Liver (tissue), 8 donors: ENCODE measurements at regions not wholly inside any gene's neighbourhood (a gene's known extent, or its start where the extent isn't known, plus 50 kb on each side); places are given as distances from the start of the nearest gene placed in this dataset.

ENCODE experiments used
- DNase-seq: peaks from one replicate; pipeline ENCODE4 v3.0.0-alpha.2; 2017; ENCODE audit warnings: low spot score
- H3K27ac ChIP-seq, 2 donors: one replicate each; pipeline ENCODE4 v1.7.0; 2013; ENCODE audit warnings: inconsistent platforms in 2 of 2, low read length in 2 of 2, control low read depth in 1 of 2, low read depth in 1 of 2, mild to moderate bottlenecking in 1 of 2
- H3K27me3 ChIP-seq, 4 donors: one replicate each; pipeline versions ENCODE4 v1.6.1 to v1.7.0; 2013; ENCODE audit warnings: low read length in 3 of 4, inconsistent platforms in 1 of 4, mild to moderate bottlenecking in 1 of 4, moderate library complexity in 1 of 4; ENCODE audit not compliant: control insufficient read depth in 4 of 4, insufficient read depth in 4 of 4
- H3K36me3 ChIP-seq, 4 donors: one replicate each; pipeline versions ENCODE4 v1.6.1 to v1.7.0; 2013; ENCODE audit warnings: low read length in 3 of 4, mild to moderate bottlenecking in 3 of 4, low read depth in 1 of 4, moderate library complexity in 1 of 4; ENCODE audit not compliant: control insufficient read depth in 4 of 4, insufficient read depth in 3 of 4
- H3K4me1 ChIP-seq, 4 donors: one replicate each; pipeline versions ENCODE4 v1.6.1 to v1.7.0; 2013; ENCODE audit warnings: low read length in 3 of 4, mild to moderate bottlenecking in 3 of 4, moderate library complexity in 1 of 4; ENCODE audit not compliant: control insufficient read depth in 4 of 4, insufficient read depth in 4 of 4
- H3K4me3 ChIP-seq, 3 donors: one replicate each; pipeline versions ENCODE4 v1.6.1 to v1.7.0; 2013; ENCODE audit warnings: low read length in 3 of 3, control low read depth in 1 of 3, low read depth in 1 of 3, mild to moderate bottlenecking in 1 of 3
- H3K9ac ChIP-seq, 2 donors: one replicate each; pipeline ENCODE4 v1.7.0; 2013; ENCODE audit warnings: low read length in 2 of 2, mild to moderate bottlenecking in 2 of 2, moderate library complexity in 2 of 2, control low read depth in 1 of 2, low read depth in 1 of 2
- H3K9me3 ChIP-seq, 4 donors: one replicate each; pipeline versions ENCODE4 v1.6.1 to v1.7.0; 2013; ENCODE audit warnings: low read length in 3 of 4; ENCODE audit not compliant: control insufficient read depth in 4 of 4
- EGR1 ChIP-seq, 2 donors: IDR thresholded peaks; 2 replicates each; pipeline ENCODE4 v1.6.1; 2016 to 2018; ENCODE audit warnings: antibody characterized with exemption in 2 of 2, low read depth in 2 of 2
- FOXA1 ChIP-seq: IDR thresholded peaks from 2 replicates; pipeline ENCODE4 v1.6.1; 2016; ENCODE audit warnings: antibody characterized with exemption
- FOXA2 ChIP-seq: IDR thresholded peaks from 2 replicates; pipeline ENCODE4 v1.6.1; 2016; ENCODE audit warnings: antibody characterized with exemption
- GABPA ChIP-seq, 2 donors: IDR thresholded peaks in 1 of 2; conservative IDR thresholded peaks in 1 of 2; 2 replicates each; pipeline ENCODE4 v1.6.1; 2016; ENCODE audit warnings: antibody characterized with exemption in 2 of 2, mild to moderate bottlenecking in 1 of 2, moderate library complexity in 1 of 2
- JUND ChIP-seq, 2 donors: IDR thresholded peaks; 2 replicates each; pipeline ENCODE4 v1.6.1; 2016; ENCODE audit warnings: antibody characterized with exemption in 2 of 2
- NR2F2 ChIP-seq: IDR thresholded peaks from 2 replicates; pipeline ENCODE4 v1.6.1; 2016; ENCODE audit warnings: antibody characterized with exemption
- RAD21 ChIP-seq, 2 donors: IDR thresholded peaks; 2 replicates each; pipeline ENCODE4 v1.6.1; 2016; ENCODE audit warnings: antibody characterized with exemption in 2 of 2, mild to moderate bottlenecking in 2 of 2
- RXRA ChIP-seq, 2 donors: IDR thresholded peaks; 2 replicates each; pipeline ENCODE4 v1.6.1; 2017 to 2018; ENCODE audit warnings: antibody characterized with exemption in 2 of 2, mild to moderate bottlenecking in 1 of 2
- TAF1 ChIP-seq: conservative IDR thresholded peaks from 2 replicates; pipeline ENCODE4 v1.6.1; 2016; ENCODE audit warnings: antibody characterized with exemption, mild to moderate bottlenecking
- YY1 ChIP-seq: IDR thresholded peaks from 2 replicates; pipeline ENCODE4 v1.6.1; 2016; ENCODE audit warnings: antibody characterized with exemption, mild to moderate bottlenecking
- WGBS: extraction: QIAGEN DNeasy Blood & Tissue Kit; methylation state at CpG from one replicate; pipeline ENCODE4 v1.1.7; 2013; 5-methylcytosine and 5-hydroxymethylcytosine counted together
- TF ChIP-seq, protein P1 (sequence below): IDR thresholded peaks from 2 replicates; pipeline ENCODE4 v1.6.1; 2016; ENCODE audit warnings: antibody characterized with exemption, mild to moderate bottlenecking
- TF ChIP-seq, protein P2 (sequence below): IDR thresholded peaks from 2 replicates; pipeline ENCODE4 v1.6.1; 2016; ENCODE audit warnings: antibody characterized with exemption
- TF ChIP-seq, protein P3 (sequence below): IDR thresholded peaks from 2 replicates; pipeline ENCODE4 v1.6.1; 2016; ENCODE audit warnings: antibody characterized with exemption
- TF ChIP-seq, protein P4 (sequence below): fragments of 150-350 bp; IDR thresholded peaks from 2 replicates; pipeline ENCODE4 v1.5.1; 2017; ENCODE audit warnings: improper control_type of control experiment, low read depth, low read length; ENCODE audit not compliant: missing input control
- donor health status: healthy.
- donor health status: healthy.
- donor health status: healthy.
- donor health status: healthy.
- donor health status: healthy.

DNA sequence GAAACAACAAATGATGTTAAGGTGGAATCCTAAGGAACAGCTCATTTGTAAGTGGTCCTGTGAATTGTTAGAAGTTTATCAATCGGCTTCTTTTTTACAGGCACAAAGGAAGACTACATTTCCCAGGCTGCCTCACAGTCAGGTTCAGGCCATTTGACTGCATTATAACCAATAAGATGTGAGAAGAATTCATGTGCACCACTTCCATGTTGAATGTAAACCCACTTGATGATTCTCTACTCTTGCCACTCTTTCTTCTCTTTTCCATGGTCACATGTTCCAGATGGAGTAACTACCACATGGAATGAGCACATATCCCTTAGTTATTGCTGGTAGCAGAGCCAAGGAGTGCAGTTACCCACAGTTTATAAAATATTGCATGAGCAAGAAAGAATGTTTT lies 67.1 kb upstream of the GZMB start:
- H3K9ac ChIP-seq = no peak overlapping the region
- no peak for DNase-seq
- H3K27ac ChIP-seq = no peak overlapping the region
- no peaks in the 10 kb centered on the region for H3K4me1 ChIP-seq
- H3K9me3 ChIP-seq = no peaks in the 10 kb centered on the region
- no peak for TF ChIP-seq FOXA2
- no peak for TF ChIP-seq FOXA1
- TF ChIP-seq GABPA (IDR thresholded peaks at IDR 0.05 in 1 of 2, conservative IDR thresholded peaks at IDR 0.05 in 1 of 2) = no peak
- TF ChIP-seq, protein P1, sequence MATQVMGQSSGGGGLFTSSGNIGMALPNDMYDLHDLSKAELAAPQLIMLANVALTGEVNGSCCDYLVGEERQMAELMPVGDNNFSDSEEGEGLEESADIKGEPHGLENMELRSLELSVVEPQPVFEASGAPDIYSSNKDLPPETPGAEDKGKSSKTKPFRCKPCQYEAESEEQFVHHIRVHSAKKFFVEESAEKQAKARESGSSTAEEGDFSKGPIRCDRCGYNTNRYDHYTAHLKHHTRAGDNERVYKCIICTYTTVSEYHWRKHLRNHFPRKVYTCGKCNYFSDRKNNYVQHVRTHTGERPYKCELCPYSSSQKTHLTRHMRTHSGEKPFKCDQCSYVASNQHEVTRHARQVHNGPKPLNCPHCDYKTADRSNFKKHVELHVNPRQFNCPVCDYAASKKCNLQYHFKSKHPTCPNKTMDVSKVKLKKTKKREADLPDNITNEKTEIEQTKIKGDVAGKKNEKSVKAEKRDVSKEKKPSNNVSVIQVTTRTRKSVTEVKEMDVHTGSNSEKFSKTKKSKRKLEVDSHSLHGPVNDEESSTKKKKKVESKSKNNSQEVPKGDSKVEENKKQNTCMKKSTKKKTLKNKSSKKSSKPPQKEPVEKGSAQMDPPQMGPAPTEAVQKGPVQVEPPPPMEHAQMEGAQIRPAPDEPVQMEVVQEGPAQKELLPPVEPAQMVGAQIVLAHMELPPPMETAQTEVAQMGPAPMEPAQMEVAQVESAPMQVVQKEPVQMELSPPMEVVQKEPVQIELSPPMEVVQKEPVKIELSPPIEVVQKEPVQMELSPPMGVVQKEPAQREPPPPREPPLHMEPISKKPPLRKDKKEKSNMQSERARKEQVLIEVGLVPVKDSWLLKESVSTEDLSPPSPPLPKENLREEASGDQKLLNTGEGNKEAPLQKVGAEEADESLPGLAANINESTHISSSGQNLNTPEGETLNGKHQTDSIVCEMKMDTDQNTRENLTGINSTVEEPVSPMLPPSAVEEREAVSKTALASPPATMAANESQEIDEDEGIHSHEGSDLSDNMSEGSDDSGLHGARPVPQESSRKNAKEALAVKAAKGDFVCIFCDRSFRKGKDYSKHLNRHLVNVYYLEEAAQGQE = no peak
- TF ChIP-seq TAF1 = no peak
- H3K36me3 ChIP-seq = no peaks in the 10 kb centered on the region
- 85% methylated on average over 1 of the region's 1 CpG for WGBS
- H3K27me3 ChIP-seq = peaks cover 0 to 3% (median 0%) of the 10 kb centered on the region in 4 donors
- no peak overlapping the region for H3K4me3 ChIP-seq

- Histone ChIP-seq H3K27ac (no peak overlapping the region), H3K9ac (no peak overlapping the region), H3K36me3 (no peaks in the 10 kb centered on the region), H3K27me3 (no peaks in the 10 kb centered on the region), H3K9me3 (no peaks in the 10 kb centered on the region), H3K4me3 (no peak overlapping the region), H3K4me1 (no peaks in the 10 kb centered on the region)
- TF ChIP-seq, protein P2, sequence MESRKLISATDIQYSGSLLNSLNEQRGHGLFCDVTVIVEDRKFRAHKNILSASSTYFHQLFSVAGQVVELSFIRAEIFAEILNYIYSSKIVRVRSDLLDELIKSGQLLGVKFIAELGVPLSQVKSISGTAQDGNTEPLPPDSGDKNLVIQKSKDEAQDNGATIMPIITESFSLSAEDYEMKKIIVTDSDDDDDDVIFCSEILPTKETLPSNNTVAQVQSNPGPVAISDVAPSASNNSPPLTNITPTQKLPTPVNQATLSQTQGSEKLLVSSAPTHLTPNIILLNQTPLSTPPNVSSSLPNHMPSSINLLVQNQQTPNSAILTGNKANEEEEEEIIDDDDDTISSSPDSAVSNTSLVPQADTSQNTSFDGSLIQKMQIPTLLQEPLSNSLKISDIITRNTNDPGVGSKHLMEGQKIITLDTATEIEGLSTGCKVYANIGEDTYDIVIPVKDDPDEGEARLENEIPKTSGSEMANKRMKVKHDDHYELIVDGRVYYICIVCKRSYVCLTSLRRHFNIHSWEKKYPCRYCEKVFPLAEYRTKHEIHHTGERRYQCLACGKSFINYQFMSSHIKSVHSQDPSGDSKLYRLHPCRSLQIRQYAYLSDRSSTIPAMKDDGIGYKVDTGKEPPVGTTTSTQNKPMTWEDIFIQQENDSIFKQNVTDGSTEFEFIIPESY = no peak
- TF ChIP-seq EGR1 (IDR thresholded peaks at IDR 0.05; ENCODE audit: low read depth in 2 of 2) (no peak), RXRA (IDR thresholded peaks at IDR 0.05) (no peak), NR2F2 (no peak), JUND (IDR thresholded peaks at IDR 0.05) (no peak), YY1 (no peak), FOXA1 (no peak), GABPA (IDR thresholded peaks at IDR 0.05 in 1 of 2, conservative IDR thresholded peaks at IDR 0.05 in 1 of 2) (no peak), FOXA2 (no peak)
- TF ChIP-seq, protein P3, sequence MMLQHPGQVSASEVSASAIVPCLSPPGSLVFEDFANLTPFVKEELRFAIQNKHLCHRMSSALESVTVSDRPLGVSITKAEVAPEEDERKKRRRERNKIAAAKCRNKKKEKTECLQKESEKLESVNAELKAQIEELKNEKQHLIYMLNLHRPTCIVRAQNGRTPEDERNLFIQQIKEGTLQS = no peak
- 64% methylated on average over 1 of the region's 1 CpG for WGBS
- DNase-seq = no peak
Measured at GRCh38 chr14:24700511-24700910, 66.5 kb upstream of the GZMB start.

DNA sequence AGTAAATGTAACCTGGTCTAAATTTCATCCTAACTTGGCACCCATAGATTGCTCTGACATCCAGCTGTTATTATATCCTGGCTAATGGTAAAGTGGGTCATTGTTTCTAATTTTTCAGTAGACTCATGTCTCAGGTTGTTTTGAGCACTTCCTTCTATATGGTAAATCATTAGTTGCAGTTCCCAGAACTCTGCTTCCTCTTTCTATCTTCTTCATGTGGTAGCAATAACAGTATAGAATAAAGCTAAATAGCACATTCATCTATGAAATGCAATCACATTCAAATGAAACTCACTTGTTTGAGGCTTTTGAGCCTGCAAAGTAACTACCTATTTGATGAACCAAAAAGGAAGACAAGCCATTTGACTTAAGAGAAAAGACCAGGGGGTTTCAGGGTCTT lies 65.1 kb upstream of the GZMB start:
- Histone ChIP-seq H3K9me3 (no peaks in the 10 kb centered on the region), H3K27me3 (no peaks in the 10 kb centered on the region), H3K4me1 (no peaks in the 10 kb centered on the region), H3K4me3 (no peak overlapping the region), H3K36me3 (no peaks in the 10 kb centered on the region), H3K9ac (no peak overlapping the region), H3K27ac (no peak overlapping the region)
- DNase-seq = no peak
- TF ChIP-seq, protein P3 = no peak
- TF ChIP-seq, protein P4, sequence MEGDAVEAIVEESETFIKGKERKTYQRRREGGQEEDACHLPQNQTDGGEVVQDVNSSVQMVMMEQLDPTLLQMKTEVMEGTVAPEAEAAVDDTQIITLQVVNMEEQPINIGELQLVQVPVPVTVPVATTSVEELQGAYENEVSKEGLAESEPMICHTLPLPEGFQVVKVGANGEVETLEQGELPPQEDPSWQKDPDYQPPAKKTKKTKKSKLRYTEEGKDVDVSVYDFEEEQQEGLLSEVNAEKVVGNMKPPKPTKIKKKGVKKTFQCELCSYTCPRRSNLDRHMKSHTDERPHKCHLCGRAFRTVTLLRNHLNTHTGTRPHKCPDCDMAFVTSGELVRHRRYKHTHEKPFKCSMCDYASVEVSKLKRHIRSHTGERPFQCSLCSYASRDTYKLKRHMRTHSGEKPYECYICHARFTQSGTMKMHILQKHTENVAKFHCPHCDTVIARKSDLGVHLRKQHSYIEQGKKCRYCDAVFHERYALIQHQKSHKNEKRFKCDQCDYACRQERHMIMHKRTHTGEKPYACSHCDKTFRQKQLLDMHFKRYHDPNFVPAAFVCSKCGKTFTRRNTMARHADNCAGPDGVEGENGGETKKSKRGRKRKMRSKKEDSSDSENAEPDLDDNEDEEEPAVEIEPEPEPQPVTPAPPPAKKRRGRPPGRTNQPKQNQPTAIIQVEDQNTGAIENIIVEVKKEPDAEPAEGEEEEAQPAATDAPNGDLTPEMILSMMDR = no peak
- TF ChIP-seq, protein P1 = no peak
- TF ChIP-seq RAD21 (IDR thresholded peaks at IDR 0.05) = no peak
- TF ChIP-seq YY1 = no peak
- TF ChIP-seq, protein P2 = no peak
